ENCODE measurements at regions not wholly inside any gene's neighbourhood (a gene's known extent, or its start where the extent isn't known, plus 50 kb on each side); places are given as distances from the start of the nearest gene placed in this dataset.

GRCh38 chr2:194822097-194822496, 834.9 kb upstream of the SLC39A10 start (continued):
- TF ChIP-seq CHD2 (IDR thresholded peaks at IDR 0.05; ENCODE audit: low read depth, low read length) (no peak), ZXDC (CRISPR knock-in tag; IDR thresholded peaks at IDR 0.05) (no peak), ZNF337 (CRISPR knock-in tag; IDR thresholded peaks at IDR 0.05; ENCODE audit: borderline replicate concordance, low read depth) (no peak)

- Histone ChIP-seq H3K36me3 (replicated peaks in 1 of 2; ENCODE audit: control insufficient read depth in 1 of 2, insufficient read depth in 2 of 2, low read length in 2 of 2) (no peaks in the 10 kb centered on the region), H3K4me3 (replicated peaks in 1 of 3; ENCODE audit: insufficient read depth in 1 of 3, low read depth in 2 of 3, low read length in 3 of 3) (no peak overlapping the region), H3K27me3 (ENCODE audit: control insufficient read depth in 1 of 2, insufficient read depth in 2 of 2, low read length in 2 of 2) (no peaks in the 10 kb centered on the region), H4K20me1 (ENCODE audit: insufficient read depth, low read length) (no peaks in the 10 kb centered on the region), H3K9ac (ENCODE audit: insufficient read depth, low read depth, low read length) (no peak overlapping the region), H3K9me3 (ENCODE audit: low read length) (no peaks in the 10 kb centered on the region), H3K4me2 (ENCODE audit: low read depth, low read length) (no peak overlapping the region), H2AFZ (ENCODE audit: low read length) (no peak overlapping the region), H3K27ac (ENCODE audit: extremely low read length, insufficient read depth, low read length) (no peak overlapping the region), H3K4me1 (ENCODE audit: insufficient read depth, low read length) (no peaks in the 10 kb centered on the region), H3K79me2 (ENCODE audit: insufficient read depth, low read length) (no peaks in the 10 kb centered on the region)
- FAIRE-seq (no peak), ATAC-seq (no peak), DNase-seq (ENCODE audit: low spot score) (no peak)
- intact Hi-C loops (cut with micrococcal nuclease; ENCODE audit: unreplicated experiment) (loop anchor here (2.0 kb wide), 1 partner anchor 653 kb away; no protein-coding TSS in a partner anchor), in situ Hi-C loops (cut with HindIII; ENCODE audit: extremely low pct_ligation_motif_present, low pct_unique_long_range_greater_than_20kb) (no loop called here)
- BruUV-seq (replicated peaks): no TSS peak
- POLR2A ChIA-PET: no interaction called here
- CTCF ChIA-PET (ENCODE audit: low intra/inter-chr PET ratio, low total read pairs): no interaction called here
- TF ChIP-seq RBFOX2 (IDR thresholded peaks at IDR 0.05; ENCODE audit: low read depth, low read length) (no peak), NKX3-1 (CRISPR knock-in tag; IDR thresholded peaks at IDR 0.05) (no peak), ZNF383 (CRISPR knock-in tag; IDR thresholded peaks at IDR 0.05; ENCODE audit: borderline replicate concordance) (no peak), ZNF17 (CRISPR knock-in tag; IDR thresholded peaks at IDR 0.05) (no peak), TFE3 (CRISPR knock-in tag; IDR thresholded peaks at IDR 0.05) (no peak), SP140L (CRISPR knock-in tag; IDR thresholded peaks at IDR 0.05; ENCODE audit: borderline replicate concordance) (no peak), SUZ12 (IDR thresholded peaks at IDR 0.05; ENCODE audit: low read depth, low read length) (no peak), ETS1 (CRISPR knock-in tag; IDR thresholded peaks at IDR 0.05) (no peak), SMYD3 (CRISPR knock-in tag; IDR thresholded peaks at IDR 0.05) (no peak), GLMP (CRISPR knock-in tag; IDR thresholded peaks at IDR 0.05; ENCODE audit: borderline replicate concordance) (no peak), YY1 (IDR thresholded peaks at IDR 0.05; ENCODE audit: insufficient read depth, insufficient replicate concordance, low read depth, low read length) (no peak), POLR2A (IDR thresholded peaks at IDR 0.05; ENCODE audit: insufficient read depth in 1 of 2, low read depth in 2 of 2, low read length in 2 of 2) (no peak), ZNF800 (CRISPR knock-in tag; IDR thresholded peaks at IDR 0.05) (no peak), BORCS8-MEF2B (CRISPR knock-in tag; IDR thresholded peaks at IDR 0.05) (no peak)
Measured at GRCh38 chr2:194819367-194819766, 837.7 kb upstream of the SLC39A10 start.
